Activated CD8-positive, alpha-beta T cell treated with anti-CD3 and anti-CD28 coated beads, Interleukin-2, amount 10 ng/mL, durations not matched to agents 7 days and 5 days (primary cell): ENCODE measurements at regions not wholly inside any gene's neighbourhood (a gene's known extent, or its start where the extent isn't known, plus 50 kb on each side); places are given as distances from the start of the nearest gene placed in this dataset.

Experiments
- ATAC-seq: fragments of 150-1000 bp; cut with Tn5 transposase; one replicate; pipeline ENCODE4 v1.10.0; 2021; ENCODE audit warnings: moderate library complexity
- CTCF ChIA-PET: fragments of 350-600 bp; sonication (Branson Sonifier 250); formaldehyde crosslinking; loops from one replicate; lab custom pipeline; 2021; ENCODE audit warnings: antibody characterized with exemption; lab: Charles Lee
- POLR2A ChIA-PET: fragments of 350-600 bp; sonication (Branson Sonifier 250); formaldehyde crosslinking; loops from one replicate; lab custom pipeline; 2021; ENCODE audit warnings: antibody characterized with exemption; lab: Charles Lee
- DNase-seq: peaks from one replicate; pipeline ENCODE4 v3.0.0-alpha.2; 2020
- H3K27ac Mint-ChIP-seq: one replicate; pipeline ENCODE4 v1.8.0; 2021; ENCODE audit warnings: mild to moderate bottlenecking, mixed read lengths
- H3K27me3 Mint-ChIP-seq: one replicate; pipeline ENCODE4 v1.8.0; 2021; ENCODE audit warnings: low read depth, mixed read lengths
- H3K36me3 Mint-ChIP-seq: one replicate; pipeline ENCODE4 v1.8.0; 2021; ENCODE audit warnings: low read depth, mixed read lengths
- H3K4me1 Mint-ChIP-seq: one replicate; pipeline ENCODE4 v1.8.0; 2021; ENCODE audit warnings: low read depth, mixed read lengths
- H3K4me3 Mint-ChIP-seq: one replicate; pipeline ENCODE4 v1.8.0; 2021; ENCODE audit warnings: mild to moderate bottlenecking, mixed read lengths
- H3K9me3 Mint-ChIP-seq: one replicate; pipeline ENCODE4 v1.8.0; 2022; ENCODE audit warnings: mixed read lengths; ENCODE audit not compliant: insufficient read depth

DNA sequence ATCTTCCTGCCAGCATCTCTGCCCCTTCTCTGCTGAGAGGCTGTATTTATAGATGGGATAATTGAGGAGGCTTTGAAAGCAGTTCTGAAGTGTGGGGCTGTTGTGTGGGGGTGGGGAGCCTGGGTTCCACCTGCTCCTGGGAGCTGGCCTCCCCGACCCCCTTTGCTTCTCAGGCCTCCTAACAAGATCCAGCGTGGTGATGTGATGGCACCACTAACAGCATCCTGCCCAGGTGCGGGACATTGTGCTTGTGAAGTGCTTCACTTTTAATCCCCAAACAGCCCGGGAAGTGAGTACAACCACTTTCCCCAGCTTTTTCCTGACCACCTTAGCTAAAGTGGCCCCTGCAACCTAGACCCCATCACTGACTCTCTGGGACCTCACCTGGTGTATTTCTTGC is 95.1 kb upstream of the NRXN3 start:
- Mint-ChIP-seq H3K4me3 (no peak overlapping the region), H3K9me3 (no peaks in the 10 kb centered on the region), H3K36me3 (no peaks in the 10 kb centered on the region), H3K4me1 (no peaks in the 10 kb centered on the region), H3K27ac (no peak overlapping the region), H3K27me3 (no peaks in the 10 kb centered on the region)
- DNase-seq (no peak), ATAC-seq (no peak)
- CTCF ChIA-PET: no interaction called here
- POLR2A ChIA-PET: no interaction called here

DNA sequence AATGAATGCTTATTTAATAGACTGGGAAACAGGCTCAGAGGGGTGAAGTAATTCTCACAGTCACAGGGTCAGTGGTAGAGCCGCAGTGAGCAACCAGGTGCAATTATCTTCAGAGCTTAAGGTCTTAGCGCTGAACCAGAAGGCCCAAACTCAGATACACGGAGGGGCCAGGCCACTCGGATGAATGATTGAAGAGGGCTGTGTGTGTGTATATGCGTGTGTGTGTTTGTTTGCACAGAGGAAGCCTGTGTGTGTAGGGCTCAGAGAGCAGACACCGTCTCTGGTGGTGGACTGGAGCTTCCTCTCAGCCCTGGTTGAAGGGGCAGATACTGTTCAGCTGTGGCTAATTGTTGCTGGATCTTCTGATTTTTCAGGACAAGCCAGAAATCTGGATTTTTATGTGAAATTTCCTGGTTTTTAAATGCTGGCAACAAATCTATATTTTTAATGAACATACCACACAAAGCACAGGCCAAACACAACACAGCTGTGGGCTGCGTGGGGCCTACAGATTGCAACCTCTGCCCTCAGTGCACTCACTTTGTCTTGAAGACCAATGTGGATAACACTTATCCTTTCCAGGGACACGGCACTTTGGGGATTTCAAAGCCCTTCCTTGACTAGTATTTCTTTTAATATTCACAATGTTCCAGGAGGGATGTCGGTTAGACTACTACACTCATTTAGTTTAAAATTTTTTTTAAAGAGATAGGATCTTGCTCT is 94.5 kb upstream of the NRXN3 start:
- Mint-ChIP-seq H3K36me3 (no peaks in the 10 kb centered on the region), H3K4me1 (no peaks in the 10 kb centered on the region), H3K27me3 (no peaks in the 10 kb centered on the region), H3K9me3 (no peaks in the 10 kb centered on the region), H3K27ac (no peak overlapping the region), H3K4me3 (no peak overlapping the region)
- DNase-seq: no peak
- ATAC-seq: no peak
- CTCF ChIA-PET: no interaction called here
- POLR2A ChIA-PET: no interaction called here

- DNase-seq (no peak), ATAC-seq (no peak)
- CTCF ChIA-PET: no interaction called here
- H3K9me3 Mint-ChIP-seq: no peaks in the 10 kb centered on the region
- H3K4me1 Mint-ChIP-seq: no peaks in the 10 kb centered on the region
- POLR2A ChIA-PET: no interaction called here
- no peaks in the 10 kb centered on the region for H3K36me3 Mint-ChIP-seq
- no peak overlapping the region for H3K27ac Mint-ChIP-seq
- H3K27me3 Mint-ChIP-seq: peaks cover 2% of the 10 kb centered on the region
- H3K4me3 Mint-ChIP-seq: no peak overlapping the region
Observed at GRCh38 chr14:78081245-78081644, 88.9 kb upstream of the NRXN3 start.

- no peaks in the 10 kb centered on the region for H3K9me3 Mint-ChIP-seq
- H3K4me1 Mint-ChIP-seq: no peaks in the 10 kb centered on the region
- H3K36me3 Mint-ChIP-seq: no peaks in the 10 kb centered on the region
- H3K27ac Mint-ChIP-seq: no peak overlapping the region
- CTCF ChIA-PET: no interaction called here
- no peak for ATAC-seq
- no peak for DNase-seq
- H3K4me3 Mint-ChIP-seq: no peak overlapping the region
- peaks cover 2% of the 10 kb centered on the region for H3K27me3 Mint-ChIP-seq
- POLR2A ChIA-PET: no interaction called here
Observed at GRCh38 chr14:78083837-78084236, 86.3 kb upstream of the NRXN3 start.

- H3K36me3 Mint-ChIP-seq: no peaks in the 10 kb centered on the region
- H3K27ac Mint-ChIP-seq: no peak overlapping the region
- ChIA-PET CTCF (no interaction called here), POLR2A (no interaction called here)
- no peak overlapping the region for H3K4me3 Mint-ChIP-seq
- H3K9me3 Mint-ChIP-seq: no peaks in the 10 kb centered on the region
- no peak for ATAC-seq
- no peaks in the 10 kb centered on the region for H3K27me3 Mint-ChIP-seq
- no peaks in the 10 kb centered on the region for H3K4me1 Mint-ChIP-seq
- no peak for DNase-seq
Observed at GRCh38 chr14:78086342-78086741, 83.8 kb upstream of the NRXN3 start.

- H3K27me3 Mint-ChIP-seq: no peaks in the 10 kb centered on the region
- DNase-seq (no peak), ATAC-seq (no peak)
- no peaks in the 10 kb centered on the region for H3K4me1 Mint-ChIP-seq
- no peak overlapping the region for H3K4me3 Mint-ChIP-seq
- H3K27ac Mint-ChIP-seq: no peak overlapping the region
- POLR2A ChIA-PET: no interaction called here
- CTCF ChIA-PET: no interaction called here
- no peaks in the 10 kb centered on the region for H3K9me3 Mint-ChIP-seq
- no peaks in the 10 kb centered on the region for H3K36me3 Mint-ChIP-seq
Observed at GRCh38 chr14:78088916-78089315, 81.3 kb upstream of the NRXN3 start.

- no peak for DNase-seq
- Mint-ChIP-seq H3K27ac (no peak overlapping the region), H3K36me3 (no peaks in the 10 kb centered on the region), H3K4me1 (no peaks in the 10 kb centered on the region), H3K9me3 (no peaks in the 10 kb centered on the region), H3K27me3 (no peaks in the 10 kb centered on the region), H3K4me3 (no peak overlapping the region)
- ChIA-PET POLR2A (no interaction called here), CTCF (no interaction called here)
- ATAC-seq: no peak
Observed at GRCh38 chr14:78090864-78091263, 79.3 kb upstream of the NRXN3 start.

GRCh38 chr14:78091361-78091760 is 78.8 kb upstream of the NRXN3 start:
- ATAC-seq: no peak
- Mint-ChIP-seq H3K9me3 (no peaks in the 10 kb centered on the region), H3K4me3 (no peak overlapping the region), H3K36me3 (no peaks in the 10 kb centered on the region), H3K27ac (no peak overlapping the region), H3K4me1 (no peaks in the 10 kb centered on the region), H3K27me3 (no peaks in the 10 kb centered on the region)
- POLR2A ChIA-PET: no interaction called here
- DNase-seq: no peak
- CTCF ChIA-PET: no interaction called here

- H3K4me1 Mint-ChIP-seq: no peaks in the 10 kb centered on the region
- H3K36me3 Mint-ChIP-seq: no peaks in the 10 kb centered on the region
- H3K27ac Mint-ChIP-seq: no peak overlapping the region
- ChIA-PET CTCF (no interaction called here), POLR2A (no interaction called here)
- no peak overlapping the region for H3K4me3 Mint-ChIP-seq
- no peaks in the 10 kb centered on the region for H3K9me3 Mint-ChIP-seq
- ATAC-seq (no peak), DNase-seq (no peak)
- no peaks in the 10 kb centered on the region for H3K27me3 Mint-ChIP-seq
Observed at GRCh38 chr14:78092040-78092439, 78.1 kb upstream of the NRXN3 start.

GRCh38 chr14:78103271-78103670 is 66.9 kb upstream of the NRXN3 start:
- no peak overlapping the region for H3K4me3 Mint-ChIP-seq
- no peak overlapping the region for H3K27ac Mint-ChIP-seq
- no peak for DNase-seq
- H3K36me3 Mint-ChIP-seq: no peaks in the 10 kb centered on the region
- ATAC-seq: no peak
- H3K27me3 Mint-ChIP-seq: no peaks in the 10 kb centered on the region
- no peaks in the 10 kb centered on the region for H3K9me3 Mint-ChIP-seq
- H3K4me1 Mint-ChIP-seq: no peaks in the 10 kb centered on the region
- POLR2A ChIA-PET: no interaction called here
- CTCF ChIA-PET: no interaction called here

DNA sequence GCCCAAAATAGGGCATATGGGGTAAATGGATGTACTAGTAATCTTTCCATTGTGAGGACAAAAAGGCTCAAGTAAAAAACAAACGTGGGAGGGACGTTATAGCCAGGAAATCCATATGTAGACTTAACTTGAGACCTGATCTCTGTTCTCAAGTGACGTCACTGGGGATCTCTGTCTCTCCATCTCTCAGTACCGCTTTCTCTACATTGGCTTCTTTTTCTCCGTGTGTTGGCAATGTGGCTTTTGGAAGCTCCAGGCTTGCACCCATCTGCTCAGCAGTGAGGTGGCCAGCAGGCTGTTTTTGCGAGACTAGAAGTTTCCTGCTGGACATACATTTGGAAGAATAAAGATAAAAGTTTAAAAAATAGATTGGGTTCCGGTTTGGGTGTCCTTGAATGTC is 66.0 kb upstream of the NRXN3 start:
- DNase-seq (no peak), ATAC-seq (no peak)
- H3K9me3 Mint-ChIP-seq: no peaks in the 10 kb centered on the region
- H3K27ac Mint-ChIP-seq: no peak overlapping the region
- POLR2A ChIA-PET: no interaction called here
- CTCF ChIA-PET: no interaction called here
- no peaks in the 10 kb centered on the region for H3K36me3 Mint-ChIP-seq
- H3K4me1 Mint-ChIP-seq: no peaks in the 10 kb centered on the region
- H3K4me3 Mint-ChIP-seq: no peak overlapping the region
- no peaks in the 10 kb centered on the region for H3K27me3 Mint-ChIP-seq

DNA sequence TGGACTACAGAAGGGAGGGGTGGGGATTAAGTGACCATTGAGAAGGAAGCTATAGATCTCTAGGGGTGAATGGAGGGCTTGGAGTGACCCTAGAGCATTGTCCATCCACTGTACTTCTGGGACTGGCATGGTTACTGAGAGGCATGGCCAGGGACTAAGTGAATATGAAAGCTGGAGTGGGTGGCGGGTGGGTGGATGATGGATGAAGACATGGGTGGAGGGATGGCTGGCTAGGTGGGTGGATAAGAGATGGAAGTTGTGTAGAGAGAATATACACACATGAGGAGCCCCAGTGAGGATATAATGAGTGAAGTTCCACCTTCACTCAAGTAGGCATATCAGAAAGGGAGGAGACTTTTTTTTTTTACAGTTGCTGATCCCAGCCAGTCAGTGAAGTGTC is 65.5 kb upstream of the NRXN3 start:
- H3K9me3 Mint-ChIP-seq: no peaks in the 10 kb centered on the region
- ATAC-seq (no peak), DNase-seq (no peak)
- H3K27ac Mint-ChIP-seq: no peak overlapping the region
- H3K4me1 Mint-ChIP-seq: no peaks in the 10 kb centered on the region
- H3K36me3 Mint-ChIP-seq: no peaks in the 10 kb centered on the region
- ChIA-PET CTCF (no interaction called here), POLR2A (no interaction called here)
- H3K27me3 Mint-ChIP-seq: no peaks in the 10 kb centered on the region
- no peak overlapping the region for H3K4me3 Mint-ChIP-seq

GRCh38 chr14:78106381-78106780 is 63.8 kb upstream of the NRXN3 start:
- CTCF ChIA-PET: no interaction called here
- Mint-ChIP-seq H3K9me3 (no peaks in the 10 kb centered on the region), H3K4me3 (no peak overlapping the region), H3K27me3 (no peaks in the 10 kb centered on the region), H3K27ac (no peak overlapping the region), H3K4me1 (no peaks in the 10 kb centered on the region), H3K36me3 (no peaks in the 10 kb centered on the region)
- no peak for ATAC-seq
- POLR2A ChIA-PET: no interaction called here
- no peak for DNase-seq
